Caco-2 (cell line): ENCODE measurements at regions not wholly inside any gene's neighbourhood (a gene's known extent, or its start where the extent isn't known, plus 50 kb on each side); places are given as distances from the start of the nearest gene placed in this dataset.
"Not testable (repeated sequence)": the region's sequence is repeated elsewhere in the genome, so short reads cannot be mapped to it uniquely, and the experiment has no call there.

Experiments used
- BruUV-seq: library from RNA; stranded (reverse); fragments of 400-500 nt; replicated peaks from 2 replicates; lab custom pipeline; 2021; lab: Mats Ljungman, UMichigan
- CTCF ChIA-PET: fragments of 300-600 bp; sonication (Branson Sonifier 250); formaldehyde crosslinking; loops from one replicate; lab custom pipeline; 2022; ENCODE audit warnings: antibody characterized with exemption; lab: Charles Lee
- POLR2A ChIA-PET: fragments of 300-600 bp; sonication (Branson Sonifier 250); formaldehyde crosslinking; loops from one replicate; lab custom pipeline; 2022; ENCODE audit warnings: antibody characterized with exemption; lab: Charles Lee
- DNase-seq, 2 experiments: peaks; one replicate each; pipeline versions ENCODE4 v3.0.0 to v3.0.0-alpha.2; 2020 to 2022
- H3K27me3 ChIP-seq: replicated peaks from 2 replicates; pipeline ENCODE4 v1.6.0; 2011; ENCODE audit warnings: low read length; ENCODE audit not compliant: control insufficient read depth, insufficient read depth
- H3K36me3 ChIP-seq: 2 replicates; pipeline ENCODE4 v1.5.1; 2011; ENCODE audit warnings: low read length; ENCODE audit not compliant: control insufficient read depth, insufficient read depth
- H3K4me1 ChIP-seq: fragments of 250-450 bp; sonication (Bioruptor Pico); 2 replicates; pipeline ENCODE4 v1.5.1; 2020; ENCODE audit warnings: mild to moderate bottlenecking
- H3K4me3 ChIP-seq: 2 replicates; pipeline ENCODE4 v1.5.1; 2011; ENCODE audit warnings: low read depth, mild to moderate bottlenecking, control low read depth, low read length
- H3K9me3 ChIP-seq: fragments of 250-450 bp; sonication (Bioruptor Pico); 2 replicates; pipeline ENCODE4 v1.5.1; 2020; ENCODE audit warnings: mild to moderate bottlenecking, moderate library complexity
- H3K27ac Mint-ChIP-seq: one replicate; pipeline ENCODE4 v1.8.0; 2022; ENCODE audit warnings: mixed read lengths; ENCODE audit not compliant: unreplicated experiment
- H3K27me3 Mint-ChIP-seq: one replicate; pipeline ENCODE4 v1.8.0; 2022; ENCODE audit warnings: mixed read lengths; ENCODE audit not compliant: insufficient read depth, unreplicated experiment
- H3K36me3 Mint-ChIP-seq: one replicate; pipeline ENCODE4 v1.8.0; 2022; ENCODE audit warnings: mild to moderate bottlenecking, mixed read lengths; ENCODE audit not compliant: insufficient read depth, unreplicated experiment
- H3K4me1 Mint-ChIP-seq: one replicate; pipeline ENCODE4 v1.8.0; 2022; ENCODE audit warnings: low read depth, mixed read lengths; ENCODE audit not compliant: unreplicated experiment
- H3K4me3 Mint-ChIP-seq: one replicate; pipeline ENCODE4 v1.8.0; 2022; ENCODE audit warnings: mild to moderate bottlenecking, moderate library complexity, mixed read lengths; ENCODE audit not compliant: unreplicated experiment
- H3K9me3 Mint-ChIP-seq: one replicate; pipeline ENCODE4 v1.8.0; 2022; ENCODE audit warnings: mixed read lengths; ENCODE audit not compliant: unreplicated experiment
- intact Hi-C: fragments of 100-400 bp; cut with micrococcal nuclease; formaldehyde crosslinking; loops from one replicate; pipeline ENCODE4 v1.10.0; 2022; ENCODE audit not compliant: unreplicated experiment
- TF ChIP-seq, protein P1 (sequence below), 2 experiments: fragments of 200-600 bp in 1 of 2; IDR thresholded peaks; 1 replicate in 1 of 2; 2 replicates in 1 of 2; pipeline versions ENCODE4 v1.5.1 to v1.8.0; 2011 to 2022; ENCODE audit warnings: antibody characterized with exemption in 1 of 2, control low read depth in 1 of 2, inconsistent platforms in 1 of 2, low read depth in 1 of 2, low read length in 1 of 2, mild to moderate bottlenecking in 1 of 2, moderate library complexity in 1 of 2; ENCODE audit not compliant: insufficient read depth in 1 of 2, severe bottlenecking in 1 of 2, unreplicated experiment in 1 of 2

DNA sequence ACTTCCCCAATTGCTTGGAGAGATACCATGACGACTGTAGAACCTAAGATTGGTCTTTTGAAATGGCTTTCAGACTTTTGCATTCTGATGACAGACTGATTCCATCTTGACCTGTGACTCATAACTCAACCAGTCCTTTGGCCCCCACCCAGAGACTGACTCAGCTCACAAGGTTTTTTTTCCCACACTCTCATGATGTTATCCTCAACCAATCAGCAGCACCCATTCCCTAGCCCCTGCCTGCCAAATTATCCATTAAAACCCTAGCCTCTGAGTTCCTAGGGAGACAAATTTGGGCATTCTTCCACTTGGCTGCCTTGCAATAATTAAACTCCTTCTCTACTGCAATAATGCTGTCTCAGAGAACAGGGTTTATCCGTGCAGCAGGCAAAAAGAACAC lies 1263.3 kb upstream of the CDH9 start:
- ChIA-PET POLR2A (no interaction called here), CTCF (interaction anchor here (0.6 kb wide), 1 partner anchor 19 kb away, joined by 4 read pairs; no protein-coding TSS in a partner anchor)
- no peaks in the 10 kb centered on the region for H3K4me1 Mint-ChIP-seq
- Histone ChIP-seq H3K36me3 (no peaks in the 10 kb centered on the region), H3K4me1 (no peaks in the 10 kb centered on the region), H3K4me3 (no peak overlapping the region), H3K27me3 (no peaks in the 10 kb centered on the region), H3K9me3 (peaks cover 7% of the 10 kb centered on the region; the same call in 1 of the 2 replicates)
- TF ChIP-seq, protein P1, sequence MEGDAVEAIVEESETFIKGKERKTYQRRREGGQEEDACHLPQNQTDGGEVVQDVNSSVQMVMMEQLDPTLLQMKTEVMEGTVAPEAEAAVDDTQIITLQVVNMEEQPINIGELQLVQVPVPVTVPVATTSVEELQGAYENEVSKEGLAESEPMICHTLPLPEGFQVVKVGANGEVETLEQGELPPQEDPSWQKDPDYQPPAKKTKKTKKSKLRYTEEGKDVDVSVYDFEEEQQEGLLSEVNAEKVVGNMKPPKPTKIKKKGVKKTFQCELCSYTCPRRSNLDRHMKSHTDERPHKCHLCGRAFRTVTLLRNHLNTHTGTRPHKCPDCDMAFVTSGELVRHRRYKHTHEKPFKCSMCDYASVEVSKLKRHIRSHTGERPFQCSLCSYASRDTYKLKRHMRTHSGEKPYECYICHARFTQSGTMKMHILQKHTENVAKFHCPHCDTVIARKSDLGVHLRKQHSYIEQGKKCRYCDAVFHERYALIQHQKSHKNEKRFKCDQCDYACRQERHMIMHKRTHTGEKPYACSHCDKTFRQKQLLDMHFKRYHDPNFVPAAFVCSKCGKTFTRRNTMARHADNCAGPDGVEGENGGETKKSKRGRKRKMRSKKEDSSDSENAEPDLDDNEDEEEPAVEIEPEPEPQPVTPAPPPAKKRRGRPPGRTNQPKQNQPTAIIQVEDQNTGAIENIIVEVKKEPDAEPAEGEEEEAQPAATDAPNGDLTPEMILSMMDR (IDR thresholded peaks at IDR 0.05; ENCODE audit: insufficient read depth in 1 of 2, low read depth in 1 of 2, low read length in 1 of 2, severe bottlenecking in 1 of 2, unreplicated experiment in 1 of 2): no peak
- H3K27ac Mint-ChIP-seq: no peak overlapping the region
- BruUV-seq: no TSS peak
- no peaks in the 10 kb centered on the region for H3K36me3 Mint-ChIP-seq
- H3K4me3 Mint-ChIP-seq: no peak overlapping the region
- no peaks in the 10 kb centered on the region for H3K27me3 Mint-ChIP-seq
- peaks cover 10% of the 10 kb centered on the region for H3K9me3 Mint-ChIP-seq
- no peak for DNase-seq
- intact Hi-C loops: no loop called here

DNA sequence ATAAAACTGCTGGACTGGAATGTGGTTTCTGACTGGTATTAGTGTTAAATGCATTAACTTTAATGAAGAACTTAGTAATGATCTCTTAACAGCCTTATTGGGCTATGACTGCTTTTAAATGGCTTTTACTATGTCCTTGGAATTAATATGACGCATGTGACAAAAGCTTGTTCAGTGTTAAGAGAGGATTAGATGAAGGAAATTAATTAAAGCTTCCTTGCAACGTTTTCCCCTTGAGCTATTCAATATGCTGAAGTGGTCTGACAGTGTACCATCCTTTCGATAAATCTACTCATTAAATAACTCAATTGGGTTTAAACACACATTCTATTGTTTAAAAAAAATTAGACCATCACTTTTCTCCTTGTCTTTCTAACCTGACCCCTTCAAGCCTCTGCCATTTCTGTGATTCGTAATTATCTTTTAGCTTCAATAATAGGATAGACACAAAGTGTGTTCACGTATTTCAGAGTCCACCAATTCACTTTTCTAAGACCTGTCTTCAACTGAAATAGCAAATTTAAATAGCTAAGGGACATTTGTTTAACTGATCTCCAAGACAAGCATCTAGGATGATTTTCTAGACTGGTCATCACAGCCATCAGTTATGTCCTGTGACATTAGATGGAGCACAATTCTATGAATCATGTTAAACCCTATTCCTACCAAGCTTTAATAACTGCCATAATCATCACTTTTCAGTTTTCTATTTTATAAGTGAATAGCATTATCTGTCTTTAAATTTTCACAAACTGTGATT lies 1258.0 kb upstream of the CDH9 start:
- CTCF ChIA-PET: no interaction called here
- H3K4me1 Mint-ChIP-seq: no peaks in the 10 kb centered on the region
- no peak overlapping the region for H3K27ac Mint-ChIP-seq

DNA sequence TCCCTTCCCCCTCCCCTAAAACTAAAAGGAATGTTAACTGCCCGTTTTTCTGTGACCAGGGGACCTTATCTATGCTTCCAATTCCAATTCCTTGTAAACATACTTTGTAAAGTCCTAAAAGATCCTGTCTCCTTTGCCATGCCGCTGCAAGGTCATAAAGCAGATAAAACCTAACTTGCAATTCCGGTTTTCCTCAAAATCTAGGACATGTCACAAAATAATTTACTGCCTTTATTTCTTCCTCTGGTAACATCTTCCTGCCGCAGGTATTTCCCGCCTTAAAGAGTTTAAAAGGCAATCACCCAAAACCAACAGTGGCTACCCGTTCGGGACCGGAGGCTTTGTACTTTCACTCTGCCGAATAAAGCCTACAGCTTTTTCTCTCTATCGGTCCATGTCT lies 1248.6 kb upstream of the CDH9 start:
- CTCF ChIA-PET, H3K27me3 ChIP-seq, intact Hi-C loops, H3K36me3 ChIP-seq, H3K36me3 Mint-ChIP-seq, POLR2A ChIA-PET, H3K27me3 Mint-ChIP-seq, H3K9me3 Mint-ChIP-seq, H3K9me3 ChIP-seq, BruUV-seq: not testable (repeated sequence)
- peak overlapping the region; percentile 70 for H3K4me3 Mint-ChIP-seq
- DNase-seq: peak; percentile 61 to 72
- peak overlapping the region; percentile 66 for H3K27ac Mint-ChIP-seq
- Histone ChIP-seq H3K4me1 (peaks cover 27% of the 10 kb centered on the region), H3K4me3 (peak overlapping the region; percentile 19)
- H3K4me1 Mint-ChIP-seq: peaks cover 27% of the 10 kb centered on the region

More for the DNA sequence above, 1258.0 kb upstream of the CDH9 start:
- Histone ChIP-seq H3K9me3 (no peaks in the 10 kb centered on the region), H3K36me3 (no peaks in the 10 kb centered on the region), H3K27me3 (no peaks in the 10 kb centered on the region), H3K4me3 (no peak overlapping the region), H3K4me1 (no peaks in the 10 kb centered on the region)
- POLR2A ChIA-PET: no interaction called here
- TF ChIP-seq, protein P1 (IDR thresholded peaks at IDR 0.05; ENCODE audit: insufficient read depth in 1 of 2, low read depth in 1 of 2, low read length in 1 of 2, severe bottlenecking in 1 of 2, unreplicated experiment in 1 of 2): no peak
- intact Hi-C loops: no loop called here
- Mint-ChIP-seq H3K27me3 (no peaks in the 10 kb centered on the region), H3K9me3 (no peaks in the 10 kb centered on the region), H3K36me3 (no peaks in the 10 kb centered on the region), H3K4me3 (no peak overlapping the region)
- no peak for DNase-seq
- BruUV-seq: no TSS peak
